Left kidney (tissue), 1 donor: ENCODE measurements at regions not wholly inside any gene's neighbourhood (a gene's known extent, or its start where the extent isn't known, plus 50 kb on each side); places are given as distances from the start of the nearest gene placed in this dataset.
"Not testable (repeated sequence)": the region's sequence is repeated elsewhere in the genome, so short reads cannot be mapped to it uniquely, and the experiment has no call there.

Source experiments
- DNase-seq: peaks from one replicate; pipeline ENCODE4 v3.0.0-alpha.2; 2013

GRCh38 chrX:121172703-121173102 lies 125.3 kb downstream of the GLUD2 start:
- DNase-seq: no peak

GRCh38 chrX:121179972-121180371 lies 132.6 kb downstream of the GLUD2 start:
- no peak for DNase-seq

- no peak for DNase-seq
Observed at GRCh38 chrX:121191779-121192178, 144.4 kb downstream of the GLUD2 start.

GRCh38 chrX:121195719-121196118 lies 148.3 kb downstream of the GLUD2 start:
- DNase-seq: no peak

- DNase-seq: not testable (repeated sequence)
Observed at GRCh38 chrX:121196872-121197444, 149.5 kb downstream of the GLUD2 start.

GRCh38 chrX:121208563-121208962 lies 161.2 kb downstream of the GLUD2 start:
- DNase-seq: no peak

GRCh38 chrX:121216641-121217374 lies 169.4 kb downstream of the GLUD2 start:
- DNase-seq: no peak

GRCh38 chrX:121221322-121221977 lies 174.0 kb downstream of the GLUD2 start:
- DNase-seq: no peak

GRCh38 chrX:121227888-121228287 lies 180.5 kb downstream of the GLUD2 start:
- no peak for DNase-seq

GRCh38 chrX:121231566-121232358 lies 184.4 kb downstream of the GLUD2 start:
- no peak for DNase-seq

- DNase-seq: no peak
Observed at GRCh38 chrX:121236040-121236439, 188.6 kb downstream of the GLUD2 start.

GRCh38 chrX:121238093-121238492 lies 190.7 kb downstream of the GLUD2 start:
- no peak for DNase-seq

GRCh38 chrX:121244511-121244910 lies 197.1 kb downstream of the GLUD2 start:
- DNase-seq: no peak

- DNase-seq: no peak
Observed at GRCh38 chrX:121245763-121246162, 198.4 kb downstream of the GLUD2 start.

GRCh38 chrX:121254336-121254735 lies 206.9 kb downstream of the GLUD2 start:
- DNase-seq: no peak

- no peak for DNase-seq
Observed at GRCh38 chrX:121256647-121257046, 209.2 kb downstream of the GLUD2 start.

- DNase-seq: no peak
Observed at GRCh38 chrX:121258545-121258944, 211.1 kb downstream of the GLUD2 start.

GRCh38 chrX:121259170-121259569 lies 211.8 kb downstream of the GLUD2 start:
- no peak for DNase-seq

- DNase-seq: no peak
Observed at GRCh38 chrX:121260596-121261240, 213.3 kb downstream of the GLUD2 start.

GRCh38 chrX:121283921-121284320 lies 236.5 kb downstream of the GLUD2 start:
- no peak for DNase-seq

GRCh38 chrX:121298499-121298898 lies 251.1 kb downstream of the GLUD2 start:
- DNase-seq: no peak

GRCh38 chrX:121301356-121301755 lies 253.9 kb downstream of the GLUD2 start:
- no peak for DNase-seq
